Vagina (tissue), 2 donors: ENCODE measurements at regions not wholly inside any gene's neighbourhood (a gene's known extent, or its start where the extent isn't known, plus 50 kb on each side); places are given as distances from the start of the nearest gene placed in this dataset.

Experiments
- POLR2A ChIP-seq, 2 donors: fragments of 450-650 bp; IDR thresholded peaks; one replicate each; pipeline ENCODE4 v1.6.1; 2017; ENCODE audit warnings: antibody characterized with exemption in 2 of 2, mild to moderate bottlenecking in 2 of 2, moderate library complexity in 2 of 2
- TF ChIP-seq, protein P1 (sequence below), 3 experiments: fragments of 450-650 bp in 2 of 3; fragments of 200-600 bp in 1 of 3; sonication (generic) in 1 of 3; IDR thresholded peaks; one replicate each; pipeline ENCODE4 v1.5.1; 2017 to 2019; ENCODE audit warnings: antibody characterized with exemption in 3 of 3, mild to moderate bottlenecking in 2 of 3, moderate library complexity in 2 of 3

GRCh38 chr9:82582693-82583092, 480.2 kb downstream of the RASEF start:
- TF ChIP-seq, protein P1, sequence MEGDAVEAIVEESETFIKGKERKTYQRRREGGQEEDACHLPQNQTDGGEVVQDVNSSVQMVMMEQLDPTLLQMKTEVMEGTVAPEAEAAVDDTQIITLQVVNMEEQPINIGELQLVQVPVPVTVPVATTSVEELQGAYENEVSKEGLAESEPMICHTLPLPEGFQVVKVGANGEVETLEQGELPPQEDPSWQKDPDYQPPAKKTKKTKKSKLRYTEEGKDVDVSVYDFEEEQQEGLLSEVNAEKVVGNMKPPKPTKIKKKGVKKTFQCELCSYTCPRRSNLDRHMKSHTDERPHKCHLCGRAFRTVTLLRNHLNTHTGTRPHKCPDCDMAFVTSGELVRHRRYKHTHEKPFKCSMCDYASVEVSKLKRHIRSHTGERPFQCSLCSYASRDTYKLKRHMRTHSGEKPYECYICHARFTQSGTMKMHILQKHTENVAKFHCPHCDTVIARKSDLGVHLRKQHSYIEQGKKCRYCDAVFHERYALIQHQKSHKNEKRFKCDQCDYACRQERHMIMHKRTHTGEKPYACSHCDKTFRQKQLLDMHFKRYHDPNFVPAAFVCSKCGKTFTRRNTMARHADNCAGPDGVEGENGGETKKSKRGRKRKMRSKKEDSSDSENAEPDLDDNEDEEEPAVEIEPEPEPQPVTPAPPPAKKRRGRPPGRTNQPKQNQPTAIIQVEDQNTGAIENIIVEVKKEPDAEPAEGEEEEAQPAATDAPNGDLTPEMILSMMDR (IDR thresholded peaks at IDR 0.05), result no peak
- no peak for TF ChIP-seq POLR2A (IDR thresholded peaks at IDR 0.05)
